SKM-1 treated with dmso at 0.1 percent for 144 hours (cell line): ENCODE measurements at regions not wholly inside any gene's neighbourhood (a gene's known extent, or its start where the extent isn't known, plus 50 kb on each side); places are given as distances from the start of the nearest gene placed in this dataset.
"Not testable (repeated sequence)": the region's sequence is repeated elsewhere in the genome, so short reads cannot be mapped to it uniquely, and the experiment has no call there.

Experiments
- DNase-seq: peaks from one replicate; lab custom pipeline; 2025; ENCODE audit not compliant: unreplicated experiment; lab: John Stamatoyannopoulos, UW

DNA sequence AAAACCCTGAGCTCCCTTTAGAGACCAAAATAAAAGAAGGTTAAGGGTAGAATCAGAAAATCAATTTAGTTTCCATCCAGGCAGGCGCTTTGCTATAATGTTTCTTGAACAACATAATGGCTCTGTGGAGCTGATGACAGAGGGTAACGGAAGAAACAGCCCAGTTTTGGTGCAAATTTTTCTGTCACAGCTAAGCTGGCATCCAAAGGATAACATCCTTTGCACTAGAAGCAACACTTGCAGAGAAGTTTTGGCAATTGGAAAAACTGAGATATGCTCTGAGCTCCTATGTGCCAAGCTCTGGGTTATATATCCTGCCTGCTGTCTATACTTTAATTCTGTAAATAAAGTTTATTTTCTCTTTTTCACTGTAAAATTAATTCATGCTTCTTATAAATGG, 495.3 kb upstream of the API5 start:
- no peak for DNase-seq

- DNase-seq = no peak
These were observed 492.7 kb upstream of the API5 start for GRCh38 chr11:42819126-42819525.

GRCh38 chr11:42822188-42822587, 489.6 kb upstream of the API5 start:
- DNase-seq = not testable (repeated sequence)

GRCh38 chr11:42823546-42823945, 488.2 kb upstream of the API5 start:
- DNase-seq = no peak

DNA sequence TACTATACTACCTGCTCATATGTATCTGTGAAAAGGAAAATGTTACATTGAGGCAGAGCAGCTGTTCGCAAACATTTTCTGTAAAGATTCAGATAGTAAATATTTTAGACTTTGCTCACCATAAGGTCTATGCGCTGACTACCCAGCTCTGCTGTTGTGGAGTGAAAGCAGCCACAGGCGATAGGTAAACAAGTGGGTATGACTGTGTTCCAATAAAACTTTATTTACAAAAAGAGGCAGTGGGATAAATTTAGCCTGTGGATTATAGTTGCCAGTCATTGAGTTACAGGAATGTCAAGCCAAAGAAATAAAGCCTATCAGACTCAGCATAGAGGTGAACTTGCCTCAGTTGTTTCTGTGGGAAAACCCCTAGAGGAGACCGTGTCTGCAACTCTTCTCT, 487.7 kb upstream of the API5 start:
- no peak for DNase-seq

- no peak for DNase-seq
These were observed 486.2 kb upstream of the API5 start for GRCh38 chr11:42825598-42825997.

DNA sequence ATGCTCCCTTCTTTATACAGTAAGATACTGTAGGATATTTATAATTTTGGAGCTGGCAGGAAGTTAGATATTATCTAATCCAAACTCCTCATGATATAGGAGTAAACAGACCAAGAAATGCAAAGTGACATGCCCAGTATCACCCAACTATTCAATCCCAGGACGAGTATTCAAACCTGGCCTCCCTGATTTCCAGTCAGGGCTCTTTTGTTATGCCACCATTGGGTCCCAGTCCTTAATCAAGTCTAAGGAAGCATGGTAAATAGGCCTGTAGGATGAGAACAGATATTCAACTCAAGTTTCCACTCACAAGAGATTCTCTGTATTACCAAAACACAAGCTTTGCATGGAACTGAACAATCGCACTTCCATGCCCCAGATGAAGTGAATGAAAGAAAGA, 484.0 kb upstream of the API5 start:
- no peak for DNase-seq

DNA sequence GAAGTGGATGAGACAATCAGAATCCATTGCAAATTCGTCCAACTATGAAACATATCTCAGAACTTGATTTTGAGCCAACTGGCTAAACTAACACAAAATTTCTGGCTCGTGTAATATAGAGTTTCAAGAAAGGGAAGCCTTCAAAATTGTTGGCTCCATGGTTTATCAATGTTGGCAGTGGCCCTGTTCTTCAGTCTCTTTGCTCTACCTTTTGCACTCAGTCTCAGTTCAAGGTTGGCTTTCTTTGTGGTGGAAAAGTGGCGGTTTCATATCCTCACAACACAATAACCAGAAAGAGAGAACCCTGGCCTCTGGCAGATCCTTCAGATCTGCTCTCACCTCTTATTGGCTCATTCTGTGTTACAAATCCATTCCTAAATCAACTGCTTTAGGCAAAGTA, 473.8 kb upstream of the API5 start:
- DNase-seq = no peak

DNA sequence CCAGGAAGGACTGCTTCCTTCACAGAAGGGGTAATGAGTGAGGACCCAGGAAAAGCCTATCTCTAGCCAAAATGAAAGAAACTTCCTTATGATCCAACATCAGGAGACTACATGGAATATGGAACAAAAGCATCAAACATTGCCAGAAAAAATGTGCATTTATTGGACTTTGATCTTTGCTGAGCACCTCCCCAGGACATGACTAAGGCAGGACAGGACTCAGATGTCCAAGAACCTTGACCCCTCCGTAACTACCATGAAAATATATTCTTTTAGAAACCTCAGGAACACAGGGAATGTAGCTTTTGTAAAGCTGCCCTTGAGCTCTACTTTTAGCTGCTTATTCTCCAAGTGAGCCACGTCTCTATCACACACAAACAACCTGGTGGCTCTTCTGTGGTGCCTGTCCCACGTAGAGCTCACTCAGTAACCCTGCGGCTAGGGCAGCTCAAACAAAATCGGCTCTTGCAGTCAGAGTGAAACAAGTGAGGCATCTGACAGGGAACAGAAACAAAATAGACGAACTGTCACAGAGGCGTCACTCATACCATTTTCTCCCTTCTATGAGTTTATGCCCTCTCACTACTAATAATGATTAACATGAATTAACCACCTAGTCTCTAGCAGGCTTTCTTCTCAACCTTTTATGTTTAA, 471.5 kb upstream of the API5 start:
- no peak for DNase-seq

- DNase-seq = no peak
These were observed 470.9 kb upstream of the API5 start for GRCh38 chr11:42840860-42841259.

DNA sequence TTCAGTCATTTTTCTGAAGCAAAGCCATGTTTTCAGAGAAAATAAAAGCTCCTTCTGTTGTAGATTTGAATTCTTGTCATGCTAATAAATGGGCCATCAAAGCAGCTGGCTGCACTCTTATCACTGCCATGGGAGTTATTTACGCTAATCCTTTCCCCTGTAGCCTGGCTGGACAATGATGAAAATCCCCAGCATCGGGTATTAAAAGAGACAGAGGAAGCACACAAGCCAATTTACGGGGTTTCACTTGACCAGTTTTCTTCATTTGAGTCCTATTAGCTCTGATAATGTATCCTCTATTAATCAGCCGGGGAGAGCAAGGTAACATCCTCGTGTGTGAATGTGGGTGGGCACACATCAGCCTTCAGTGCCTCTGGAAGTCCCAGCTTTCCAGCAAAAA, 470.2 kb upstream of the API5 start:
- DNase-seq = no peak

DNA sequence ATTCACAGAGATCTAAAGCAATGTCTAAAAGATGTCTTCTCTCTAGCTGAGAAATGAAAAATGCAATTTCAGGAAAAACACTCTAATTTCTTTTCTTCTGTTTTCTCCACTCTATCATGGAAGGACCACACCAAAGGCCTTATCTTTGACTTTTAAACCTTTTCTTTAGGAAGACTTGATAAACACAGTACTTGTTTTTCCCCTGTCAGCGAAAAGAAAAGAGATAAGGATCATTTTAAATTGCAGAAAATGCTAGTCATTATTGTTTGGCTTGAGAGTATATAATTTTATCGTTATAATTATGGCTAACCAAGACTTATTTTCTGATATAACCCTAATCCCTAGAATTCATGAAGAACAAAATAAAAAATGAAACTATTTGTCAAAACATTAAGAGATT, 462.4 kb upstream of the API5 start:
- no peak for DNase-seq

DNA sequence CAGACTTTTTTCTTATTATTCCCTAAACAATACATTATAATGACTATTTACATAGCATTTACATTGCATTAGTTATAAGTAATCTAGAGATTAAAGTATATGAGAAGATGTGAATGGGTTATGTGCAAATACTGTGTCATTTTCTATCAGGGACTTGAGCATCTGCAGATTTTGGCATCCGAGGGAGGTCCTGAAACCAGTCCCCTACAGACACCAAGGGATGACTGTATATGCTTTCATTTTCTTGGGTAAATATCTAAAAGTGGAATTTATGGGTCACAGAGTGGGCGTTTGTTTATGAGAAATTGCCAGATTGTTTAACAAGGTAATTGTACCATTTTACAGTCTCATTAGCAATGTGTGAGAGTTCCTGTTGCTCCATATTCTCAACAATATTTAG, 454.5 kb upstream of the API5 start:
- no peak for DNase-seq

DNA sequence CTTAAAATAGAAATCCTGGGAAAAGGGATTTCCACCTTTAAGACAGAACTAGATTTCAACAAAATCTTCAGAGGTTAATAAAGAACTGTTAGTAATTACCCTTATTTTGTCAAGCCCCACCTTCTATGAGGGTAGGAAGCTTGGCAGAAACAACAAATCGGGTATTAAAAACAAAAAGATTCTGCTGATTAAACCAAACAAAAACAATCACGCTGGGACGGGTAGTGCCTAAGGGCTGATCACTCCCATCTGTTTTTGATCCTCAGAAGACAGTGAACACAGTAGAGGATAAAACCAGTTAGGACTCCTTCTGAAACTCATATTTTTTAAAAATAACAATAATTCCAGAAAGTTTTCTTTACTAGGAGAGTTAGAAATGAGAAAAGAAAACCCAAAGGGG, 441.3 kb upstream of the API5 start:
- DNase-seq = no peak

DNA sequence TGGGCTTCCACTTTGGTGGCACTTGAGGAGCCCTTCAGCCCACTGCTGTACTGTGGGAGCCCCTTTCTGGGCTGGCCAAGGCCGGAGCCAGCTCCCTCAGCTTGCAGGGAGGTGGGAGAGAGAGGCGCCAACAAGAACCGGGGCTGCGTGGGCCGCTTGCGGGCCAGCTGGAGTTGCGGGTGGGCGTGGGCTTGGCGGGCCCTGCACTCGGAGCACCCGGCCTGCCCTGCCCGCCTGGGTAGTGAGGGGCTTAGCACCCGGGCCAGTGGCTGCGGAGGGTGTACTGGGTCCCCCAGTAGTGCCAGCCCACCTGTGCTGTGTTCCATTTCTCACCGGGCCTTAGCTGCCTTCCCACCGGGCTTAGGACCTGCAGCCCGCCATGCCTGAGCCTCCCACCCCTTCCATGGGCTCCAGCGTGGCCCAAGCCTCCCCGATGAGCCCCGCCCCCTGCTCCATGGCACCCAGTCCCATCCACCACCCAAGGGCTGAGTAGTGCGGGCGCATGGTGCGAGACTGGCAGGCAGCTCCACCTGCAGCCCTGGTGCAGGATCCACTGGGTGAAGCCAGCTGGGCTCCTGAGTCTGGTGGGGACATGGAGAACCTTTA, 437.9 kb upstream of the API5 start:
- DNase-seq = not testable (repeated sequence)

GRCh38 chr11:42881335-42881734, 430.5 kb upstream of the API5 start:
- not testable (repeated sequence) for DNase-seq

- DNase-seq = no peak
These were observed 421.0 kb upstream of the API5 start for GRCh38 chr11:42890773-42891172.

- no peak for DNase-seq
These were observed 410.7 kb upstream of the API5 start for GRCh38 chr11:42901084-42901483.

DNA sequence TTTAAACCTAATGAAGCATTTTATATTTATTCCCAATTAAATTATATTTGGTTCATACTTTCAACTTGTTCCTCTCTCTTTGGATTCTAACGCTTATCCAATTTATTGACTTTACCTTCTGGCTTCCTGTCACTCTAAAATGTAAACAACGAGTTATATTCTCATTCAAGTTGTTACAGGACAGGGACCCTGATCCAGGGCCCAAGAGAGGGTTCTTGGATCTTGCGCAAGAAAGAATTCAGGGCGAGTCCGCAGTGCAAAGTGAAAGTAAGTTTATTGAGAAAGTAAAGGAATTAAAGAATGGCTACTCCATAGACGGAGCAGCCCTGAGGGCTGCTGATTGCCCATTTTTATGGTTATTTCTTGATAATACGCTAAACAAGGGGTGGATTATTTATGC, 405.6 kb upstream of the API5 start:
- DNase-seq = no peak

DNA sequence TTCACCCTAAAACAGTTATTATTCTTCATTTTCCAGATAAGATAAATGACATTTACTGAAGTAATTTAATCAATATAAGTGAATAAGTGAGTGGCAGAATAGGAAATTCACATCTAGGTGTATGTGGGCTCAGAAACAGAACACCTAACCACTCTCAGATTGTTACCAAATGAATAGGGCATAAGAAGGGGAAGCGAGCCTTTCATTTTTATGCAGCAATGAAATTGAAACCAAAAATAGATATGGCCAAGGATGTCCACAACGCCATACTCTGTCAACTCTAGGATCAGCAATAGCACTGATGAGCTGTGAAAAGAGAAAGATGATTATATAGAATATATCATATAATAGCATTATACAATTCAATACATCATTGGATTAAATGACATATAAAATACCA, 398.1 kb upstream of the API5 start:
- no peak for DNase-seq

- DNase-seq = no peak
These were observed 388.1 kb upstream of the API5 start for GRCh38 chr11:42923651-42924050.

DNA sequence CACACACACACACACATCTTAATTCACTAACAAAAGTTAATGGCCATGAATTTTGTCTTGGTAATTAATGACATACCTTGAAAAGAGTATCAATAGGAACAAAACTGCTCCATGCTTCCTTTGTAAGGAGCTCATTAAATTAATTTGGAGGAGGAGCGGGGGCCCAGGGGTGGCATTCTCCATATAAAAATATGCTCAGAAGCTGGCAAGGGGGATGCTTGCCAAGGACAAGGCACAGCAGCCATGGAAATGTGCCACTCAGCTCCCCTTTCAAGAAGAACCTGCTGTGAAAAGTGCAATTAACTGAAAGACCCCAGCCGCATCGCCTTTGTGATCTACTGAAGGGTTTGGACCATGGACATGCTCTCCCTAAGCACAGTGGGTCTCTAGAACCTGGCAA, 385.9 kb upstream of the API5 start:
- no peak for DNase-seq

GRCh38 chr11:42947405-42947804, 364.4 kb upstream of the API5 start:
- DNase-seq = no peak
